SK-N-SH treated with all-trans-retinoic acid at 6 μM for 48 hours (cell line): ENCODE measurements at regions not wholly inside any gene's neighbourhood (a gene's known extent, or its start where the extent isn't known, plus 50 kb on each side); places are given as distances from the start of the nearest gene placed in this dataset.

Source experiments
- ARNTL ChIP-seq: fragments of 450-650 bp; formaldehyde crosslinking; IDR thresholded peaks from 2 replicates; pipeline ENCODE4 v1.5.0; 2020; ENCODE audit warnings: low read depth, mild to moderate bottlenecking, moderate library complexity, borderline replicate concordance
- CSRNP3 ChIP-seq: fragments of 250-450 bp; sonication (Bioruptor Pico); IDR thresholded peaks from 2 replicates; pipeline ENCODE4 v1.5.1; 2021; ENCODE audit warnings: mild to moderate bottlenecking, moderate library complexity
- GLIS3 ChIP-seq: fragments of 250-450 bp; sonication (Bioruptor Pico); IDR thresholded peaks from 2 replicates; pipeline ENCODE4 v1.5.0; 2020; ENCODE audit warnings: mild to moderate bottlenecking, moderate library complexity
- ISL1 ChIP-seq: fragments of 250-450 bp; sonication (Bioruptor Pico); IDR thresholded peaks from 2 replicates; pipeline ENCODE4 v2.1.2; 2022; ENCODE audit warnings: mild to moderate bottlenecking, moderate library complexity
- POU6F1 ChIP-seq: fragments of 250-450 bp; sonication (Bioruptor Pico); IDR thresholded peaks from 2 replicates; pipeline ENCODE4 v1.8.0; 2021; ENCODE audit warnings: low read depth, mild to moderate bottlenecking, moderate library complexity, borderline replicate concordance
- PPARA ChIP-seq: fragments of 250-450 bp; sonication (Bioruptor Pico); IDR thresholded peaks from 2 replicates; pipeline ENCODE4 v1.5.0; 2020; ENCODE audit warnings: mild to moderate bottlenecking, borderline replicate concordance
- TCF4 ChIP-seq: fragments of 250-450 bp; sonication (Bioruptor Pico); IDR thresholded peaks from 2 replicates; pipeline ENCODE4 v1.8.0; 2021; ENCODE audit warnings: mild to moderate bottlenecking, moderate library complexity, borderline replicate concordance
- ZFP3 ChIP-seq: fragments of 250-450 bp; sonication (Bioruptor Pico); IDR thresholded peaks from 2 replicates; pipeline ENCODE4 v1.5.0; 2020; ENCODE audit warnings: mild to moderate bottlenecking, moderate library complexity
- ZFP30 ChIP-seq: fragments of 450-650 bp; formaldehyde crosslinking; IDR thresholded peaks from 2 replicates; pipeline ENCODE4 v1.5.0; 2022; ENCODE audit warnings: mild to moderate bottlenecking, moderate library complexity
- ZNF8 ChIP-seq: fragments of 450-650 bp; formaldehyde crosslinking; IDR thresholded peaks from 2 replicates; pipeline ENCODE4 v1.5.0; 2020; ENCODE audit warnings: mild to moderate bottlenecking, moderate library complexity
- TF ChIP-seq, protein P1 (sequence below): fragments of 250-450 bp; sonication (Bioruptor Pico); IDR thresholded peaks from 2 replicates; pipeline ENCODE4 v1.8.0; 2020; ENCODE audit warnings: mild to moderate bottlenecking, moderate library complexity, borderline replicate concordance

- no peak for TF ChIP-seq ZFP30 (CRISPR knock-in tag)
- no peak for TF ChIP-seq ARNTL (CRISPR knock-in tag)
- TF ChIP-seq, protein P1, sequence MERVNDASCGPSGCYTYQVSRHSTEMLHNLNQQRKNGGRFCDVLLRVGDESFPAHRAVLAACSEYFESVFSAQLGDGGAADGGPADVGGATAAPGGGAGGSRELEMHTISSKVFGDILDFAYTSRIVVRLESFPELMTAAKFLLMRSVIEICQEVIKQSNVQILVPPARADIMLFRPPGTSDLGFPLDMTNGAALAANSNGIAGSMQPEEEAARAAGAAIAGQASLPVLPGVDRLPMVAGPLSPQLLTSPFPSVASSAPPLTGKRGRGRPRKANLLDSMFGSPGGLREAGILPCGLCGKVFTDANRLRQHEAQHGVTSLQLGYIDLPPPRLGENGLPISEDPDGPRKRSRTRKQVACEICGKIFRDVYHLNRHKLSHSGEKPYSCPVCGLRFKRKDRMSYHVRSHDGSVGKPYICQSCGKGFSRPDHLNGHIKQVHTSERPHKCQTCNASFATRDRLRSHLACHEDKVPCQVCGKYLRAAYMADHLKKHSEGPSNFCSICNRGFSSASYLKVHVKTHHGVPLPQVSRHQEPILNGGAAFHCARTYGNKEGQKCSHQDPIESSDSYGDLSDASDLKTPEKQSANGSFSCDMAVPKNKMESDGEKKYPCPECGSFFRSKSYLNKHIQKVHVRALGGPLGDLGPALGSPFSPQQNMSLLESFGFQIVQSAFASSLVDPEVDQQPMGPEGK (CRISPR knock-in tag), result no peak
- TF ChIP-seq ZFP3, result no peak
- no peak for TF ChIP-seq POU6F1 (CRISPR knock-in tag)
- TF ChIP-seq ISL1 (CRISPR knock-in tag), result no peak
- no peak for TF ChIP-seq TCF4 (CRISPR knock-in tag)
- no peak for TF ChIP-seq PPARA (CRISPR knock-in tag)
- TF ChIP-seq GLIS3 (CRISPR knock-in tag), result no peak
- TF ChIP-seq CSRNP3 (CRISPR knock-in tag), result no peak
- TF ChIP-seq ZNF8 (CRISPR knock-in tag), result no peak
These were observed 377.3 kb downstream of the EMP1 start for GRCh38 chr12:13573698-13574321.
